Inflammatory macrophage (primary cell): ENCODE measurements at regions not wholly inside any gene's neighbourhood (a gene's known extent, or its start where the extent isn't known, plus 50 kb on each side); places are given as distances from the start of the nearest gene placed in this dataset.

Experiments used
- DNase-seq, 2 donors: peaks; one replicate each; pipeline ENCODE4 v3.0.0-alpha.2; 2020 to 2022

GRCh38 chr5:156095709-156096241 is 231.2 kb upstream of the SGCD start:
- no peak for DNase-seq

GRCh38 chr5:156096259-156096658 is 230.7 kb upstream of the SGCD start:
- DNase-seq: no peak

GRCh38 chr5:156103155-156103885 is 223.6 kb upstream of the SGCD start:
- no peak for DNase-seq

GRCh38 chr5:156109317-156110023 is 217.5 kb upstream of the SGCD start:
- DNase-seq: no peak

GRCh38 chr5:156119692-156120091 is 207.3 kb upstream of the SGCD start:
- DNase-seq: no peak

- no peak for DNase-seq
Measured at GRCh38 chr5:156120777-156121176, 206.2 kb upstream of the SGCD start.

- no peak for DNase-seq
Measured at GRCh38 chr5:156121234-156121633, 205.7 kb upstream of the SGCD start.

- DNase-seq: no peak
Measured at GRCh38 chr5:156121882-156122281, 205.1 kb upstream of the SGCD start.

GRCh38 chr5:156124708-156125107 is 202.3 kb upstream of the SGCD start:
- no peak for DNase-seq

- DNase-seq: no peak
Measured at GRCh38 chr5:156125118-156125517, 201.8 kb upstream of the SGCD start.

- no peak for DNase-seq
Measured at GRCh38 chr5:156126716-156127115, 200.2 kb upstream of the SGCD start.

- no peak for DNase-seq
Measured at GRCh38 chr5:156128026-156128425, 198.9 kb upstream of the SGCD start.

- no peak for DNase-seq
Measured at GRCh38 chr5:156134216-156134615, 192.7 kb upstream of the SGCD start.

- no peak for DNase-seq
Measured at GRCh38 chr5:156135531-156135930, 191.4 kb upstream of the SGCD start.

- no peak for DNase-seq
Measured at GRCh38 chr5:156137071-156137869, 189.7 kb upstream of the SGCD start.

- no peak for DNase-seq
Measured at GRCh38 chr5:156142867-156143266, 184.1 kb upstream of the SGCD start.

GRCh38 chr5:156147261-156147943 is 179.6 kb upstream of the SGCD start:
- DNase-seq: no peak

- DNase-seq: no peak
Measured at GRCh38 chr5:156147944-156148285, 179.0 kb upstream of the SGCD start.

GRCh38 chr5:156148301-156148700 is 178.7 kb upstream of the SGCD start:
- DNase-seq: no peak

- DNase-seq: no peak
Measured at GRCh38 chr5:156149213-156149612, 177.8 kb upstream of the SGCD start.

GRCh38 chr5:156153602-156154001 is 173.4 kb upstream of the SGCD start:
- no peak for DNase-seq

- DNase-seq: no peak
Measured at GRCh38 chr5:156154757-156155156, 172.2 kb upstream of the SGCD start.

- DNase-seq: no peak
Measured at GRCh38 chr5:156155598-156155997, 171.4 kb upstream of the SGCD start.
